ENCODE measurements at regions not wholly inside any gene's neighbourhood (a gene's known extent, or its start where the extent isn't known, plus 50 kb on each side); places are given as distances from the start of the nearest gene placed in this dataset.

DNA sequence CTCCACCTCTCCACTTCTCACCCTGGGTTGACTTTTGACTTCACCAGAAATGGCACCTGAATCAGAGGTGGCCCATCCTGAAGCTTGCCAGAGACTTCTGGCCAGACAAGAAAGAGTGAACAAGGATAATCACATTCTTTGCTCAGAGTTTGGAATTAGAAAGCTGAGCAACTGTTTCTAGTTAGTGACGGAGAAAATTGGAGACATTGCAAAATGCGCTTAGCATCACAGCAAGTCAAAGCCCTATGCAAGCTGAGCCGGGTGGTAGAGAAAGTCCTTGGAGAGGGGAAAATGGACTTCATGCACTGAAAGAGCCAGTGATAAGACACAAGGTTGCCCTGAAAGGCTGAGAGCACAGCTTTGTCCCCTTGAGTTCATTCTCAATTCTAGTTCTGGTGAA is 161.8 kb downstream of the PAH start:
- no peak overlapping the region for H3K4me2 ChIP-seq (ENCODE audit: low read length)
- POLR2A ChIA-PET = no interaction called here

DNA sequence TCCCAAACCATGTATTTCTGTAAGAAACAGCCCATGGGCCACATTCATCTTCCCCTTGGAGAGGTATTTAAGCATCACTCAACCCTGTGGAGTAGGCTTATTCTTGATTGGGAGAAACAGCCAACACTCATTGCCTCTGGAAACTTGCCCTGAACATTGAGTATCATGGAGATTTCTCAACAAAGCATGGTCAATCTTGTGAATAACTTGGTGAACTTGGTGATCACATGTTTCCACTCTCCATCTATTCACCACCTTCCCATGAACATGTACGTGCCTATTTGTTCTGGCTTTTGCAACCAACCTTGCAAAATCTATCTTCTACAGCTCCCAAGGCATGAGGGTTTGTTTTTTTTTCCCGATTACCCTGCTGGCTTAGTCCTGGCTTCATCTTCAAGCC is 163.2 kb downstream of the PAH start:
- Histone ChIP-seq H4K20me1 (ENCODE audit: insufficient read depth, low read length) (no peaks in the 10 kb centered on the region), H3K9me2 (ENCODE audit: insufficient read depth, low read length) (no peaks in the 10 kb centered on the region), H3K79me2 (ENCODE audit: insufficient read depth, low read depth, low read length) (no peaks in the 10 kb centered on the region), H3K4me2 (ENCODE audit: low read length) (no peak overlapping the region), H3K4me1 (ENCODE audit: insufficient read depth, low read length, poor library complexity, severe bottlenecking) (no peaks in the 10 kb centered on the region), H3K36me3 (ENCODE audit: insufficient read depth, low read length) (no peaks in the 10 kb centered on the region), H2AFZ (ENCODE audit: low read length) (no peak overlapping the region), H3K9me3 (ENCODE audit: low read length) (no peaks in the 10 kb centered on the region), H3K27ac (ENCODE audit: low read depth, low read length, poor library complexity, severe bottlenecking) (no peak overlapping the region), H3K4me3 (ENCODE audit: low read depth, low read length, poor library complexity, severe bottlenecking) (no peak overlapping the region)
- ChIA-PET POLR2A (no interaction called here), CTCF (ENCODE audit: unreplicated experiment) (no interaction called here)
- no TSS peak for BruUV-seq (replicated peaks)
- no peak for TF ChIP-seq EZH2phosphoT487 (IDR thresholded peaks at IDR 0.05; ENCODE audit: borderline replicate concordance, low read depth, low read length)
- TF ChIP-seq, protein P1, sequence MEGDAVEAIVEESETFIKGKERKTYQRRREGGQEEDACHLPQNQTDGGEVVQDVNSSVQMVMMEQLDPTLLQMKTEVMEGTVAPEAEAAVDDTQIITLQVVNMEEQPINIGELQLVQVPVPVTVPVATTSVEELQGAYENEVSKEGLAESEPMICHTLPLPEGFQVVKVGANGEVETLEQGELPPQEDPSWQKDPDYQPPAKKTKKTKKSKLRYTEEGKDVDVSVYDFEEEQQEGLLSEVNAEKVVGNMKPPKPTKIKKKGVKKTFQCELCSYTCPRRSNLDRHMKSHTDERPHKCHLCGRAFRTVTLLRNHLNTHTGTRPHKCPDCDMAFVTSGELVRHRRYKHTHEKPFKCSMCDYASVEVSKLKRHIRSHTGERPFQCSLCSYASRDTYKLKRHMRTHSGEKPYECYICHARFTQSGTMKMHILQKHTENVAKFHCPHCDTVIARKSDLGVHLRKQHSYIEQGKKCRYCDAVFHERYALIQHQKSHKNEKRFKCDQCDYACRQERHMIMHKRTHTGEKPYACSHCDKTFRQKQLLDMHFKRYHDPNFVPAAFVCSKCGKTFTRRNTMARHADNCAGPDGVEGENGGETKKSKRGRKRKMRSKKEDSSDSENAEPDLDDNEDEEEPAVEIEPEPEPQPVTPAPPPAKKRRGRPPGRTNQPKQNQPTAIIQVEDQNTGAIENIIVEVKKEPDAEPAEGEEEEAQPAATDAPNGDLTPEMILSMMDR (conservative IDR thresholded peaks at IDR 0.05; ENCODE audit: low read length) = no peak
- no peak for DNase-seq (ENCODE audit: low spot score)
- intact Hi-C loops (cut with micrococcal nuclease; ENCODE audit: unreplicated experiment) = no loop called here

More for the DNA sequence above, 161.8 kb downstream of the PAH start:
- Histone ChIP-seq H3K27ac (ENCODE audit: low read depth, low read length, poor library complexity, severe bottlenecking) (no peak overlapping the region), H3K9me2 (ENCODE audit: insufficient read depth, low read length) (no peaks in the 10 kb centered on the region), H3K9me3 (ENCODE audit: low read length) (no peaks in the 10 kb centered on the region), H3K4me3 (ENCODE audit: low read depth, low read length, poor library complexity, severe bottlenecking) (no peak overlapping the region), H3K79me2 (ENCODE audit: insufficient read depth, low read depth, low read length) (no peaks in the 10 kb centered on the region), H3K36me3 (ENCODE audit: insufficient read depth, low read length) (no peaks in the 10 kb centered on the region), H4K20me1 (ENCODE audit: insufficient read depth, low read length) (no peaks in the 10 kb centered on the region), H3K4me1 (ENCODE audit: insufficient read depth, low read length, poor library complexity, severe bottlenecking) (no peaks in the 10 kb centered on the region), H2AFZ (ENCODE audit: low read length) (no peak overlapping the region)
- DNase-seq (ENCODE audit: low spot score) = no peak
- CTCF ChIA-PET (ENCODE audit: unreplicated experiment) = no interaction called here
- intact Hi-C loops (cut with micrococcal nuclease; ENCODE audit: unreplicated experiment) = no loop called here
- BruUV-seq (replicated peaks) = no TSS peak
- no peak for TF ChIP-seq EZH2phosphoT487 (IDR thresholded peaks at IDR 0.05; ENCODE audit: borderline replicate concordance, low read depth, low read length)
- TF ChIP-seq, protein P1 (conservative IDR thresholded peaks at IDR 0.05; ENCODE audit: low read length) = no peak

DNA sequence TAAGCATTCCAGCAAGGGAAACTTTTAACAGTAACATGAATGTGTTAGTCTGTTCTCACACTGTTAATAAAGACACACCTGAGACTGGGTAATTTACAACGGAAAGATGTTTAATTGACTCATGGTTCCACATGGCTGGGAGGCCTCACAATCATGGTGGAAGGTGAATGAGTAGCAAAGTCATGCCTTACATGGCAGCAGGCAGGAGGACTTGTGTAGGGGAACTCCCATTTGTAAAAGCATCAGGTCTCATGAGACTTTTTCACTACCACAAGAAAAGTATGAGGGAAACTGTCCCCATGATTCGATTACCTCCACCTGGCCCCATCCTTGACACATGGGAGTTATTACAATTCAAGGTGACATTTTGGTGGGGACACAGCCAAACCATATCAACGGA is 168.3 kb downstream of the PAH start:
- BruUV-seq (replicated peaks) = no TSS peak
- no peak for TF ChIP-seq EZH2phosphoT487 (IDR thresholded peaks at IDR 0.05; ENCODE audit: borderline replicate concordance, low read depth, low read length)
- TF ChIP-seq, protein P1 (conservative IDR thresholded peaks at IDR 0.05; ENCODE audit: low read length) = no peak
- Histone ChIP-seq H3K27ac (ENCODE audit: low read depth, low read length, poor library complexity, severe bottlenecking) (no peak overlapping the region), H4K20me1 (ENCODE audit: insufficient read depth, low read length) (no peaks in the 10 kb centered on the region), H3K9me2 (ENCODE audit: insufficient read depth, low read length) (no peaks in the 10 kb centered on the region), H3K9me3 (ENCODE audit: low read length) (no peaks in the 10 kb centered on the region), H3K36me3 (ENCODE audit: insufficient read depth, low read length) (no peaks in the 10 kb centered on the region), H3K4me2 (ENCODE audit: low read length) (no peak overlapping the region), H3K4me3 (ENCODE audit: low read depth, low read length, poor library complexity, severe bottlenecking) (no peak overlapping the region), H2AFZ (ENCODE audit: low read length) (no peak overlapping the region), H3K79me2 (ENCODE audit: insufficient read depth, low read depth, low read length) (no peaks in the 10 kb centered on the region), H3K4me1 (ENCODE audit: insufficient read depth, low read length, poor library complexity, severe bottlenecking) (no peaks in the 10 kb centered on the region)
- DNase-seq (ENCODE audit: low spot score) = no peak
- ChIA-PET CTCF (ENCODE audit: unreplicated experiment) (no interaction called here), POLR2A (no interaction called here)
- intact Hi-C loops (cut with micrococcal nuclease; ENCODE audit: unreplicated experiment) = no loop called here

All from OCI-LY7 (cell line).